ENCODE measurements at regions not wholly inside any gene's neighbourhood (a gene's known extent, or its start where the extent isn't known, plus 50 kb on each side); places are given as distances from the start of the nearest gene placed in this dataset.

GRCh38 chr4:1567519-1567807, 116.7 kb downstream of the FAM53A start:
- Histone ChIP-seq H3K9me3 (replicated peaks; ENCODE audit: control insufficient read depth, insufficient read depth, low read length) (no peaks in the 10 kb centered on the region), H3K36me3 (ENCODE audit: control insufficient read depth in 2 of 2, extremely low read depth in 1 of 2, insufficient read depth in 2 of 2, low read length in 2 of 2) (no peaks in the 10 kb centered on the region), H4K20me1 (replicated peaks; ENCODE audit: control insufficient read depth, extremely low read depth, insufficient read depth, low read length) (no peaks in the 10 kb centered on the region), H3K9me1 (replicated peaks; ENCODE audit: control insufficient read depth, extremely low read depth, insufficient read depth, low read length) (no peaks in the 10 kb centered on the region), H2AFZ (ENCODE audit: low read depth, low read length) (no peak overlapping the region), H3K4me2 (ENCODE audit: insufficient read depth, low read length) (no peak overlapping the region), H3K9ac (replicated peaks; ENCODE audit: extremely low read depth, insufficient read depth, low read length) (no peak overlapping the region), H3K27me3 (ENCODE audit: control insufficient read depth in 2 of 2, insufficient read depth in 2 of 2, low read length in 2 of 2) (no peaks in the 10 kb centered on the region), H3K4me1 (ENCODE audit: control insufficient read depth, extremely low read depth, insufficient read depth, low read length) (no peaks in the 10 kb centered on the region), H3K79me2 (ENCODE audit: control insufficient read depth, insufficient read depth, low read length) (no peaks in the 10 kb centered on the region), H3K4me3 (replicated peaks in 1 of 3; ENCODE audit: insufficient read depth in 1 of 3, low read depth in 1 of 3, low read length in 3 of 3) (no peak overlapping the region), H3K27ac (ENCODE audit: insufficient read depth, low read depth, low read length) (no peak overlapping the region)
- dilution Hi-C loops (cut with MboI; ENCODE audit: extremely low pct_ligation_motif_present, low sequenced_read_pairs) (no loop called here), intact Hi-C loops (cut with micrococcal nuclease) (no loop called here)
- no TSS peak for BruUV-seq (replicated peaks)
- CTCF ChIA-PET, result no interaction called here
- TF ChIP-seq FOS (IDR thresholded peaks at IDR 0.05; ENCODE audit: borderline replicate concordance, insufficient read depth, low read length) (no peak), CTCF (IDR thresholded peaks at IDR 0.05; ENCODE audit: extremely low read depth in 1 of 2, insufficient read depth in 1 of 2, low read depth in 1 of 2, low read length in 2 of 2) (no peak), POLR2A (IDR thresholded peaks at IDR 0.05; ENCODE audit: low read depth, low read length) (no peak), POLR2AphosphoS5 (IDR thresholded peaks at IDR 0.05; ENCODE audit: insufficient read depth, low read depth, low read length) (no peak), MAX (IDR thresholded peaks at IDR 0.05; ENCODE audit: insufficient read depth, insufficient read length) (no peak)
- POLR2A ChIA-PET, result no interaction called here
- no peak for FAIRE-seq
- no peak for DNase-seq (ENCODE audit: low read depth, low spot score)

- H3K27ac ChIP-seq (ENCODE audit: insufficient read depth, low read depth, low read length), result no peak overlapping the region
- H3K9ac ChIP-seq (replicated peaks; ENCODE audit: extremely low read depth, insufficient read depth, low read length), result no peak overlapping the region
- H3K79me2 ChIP-seq (ENCODE audit: control insufficient read depth, insufficient read depth, low read length), result no peaks in the 10 kb centered on the region
- H3K9me1 ChIP-seq (replicated peaks; ENCODE audit: control insufficient read depth, extremely low read depth, insufficient read depth, low read length), result no peaks in the 10 kb centered on the region
- no peaks in the 10 kb centered on the region for H3K9me3 ChIP-seq (replicated peaks; ENCODE audit: control insufficient read depth, insufficient read depth, low read length)
- H3K27me3 ChIP-seq (ENCODE audit: control insufficient read depth in 2 of 2, insufficient read depth in 2 of 2, low read length in 2 of 2), result no peaks in the 10 kb centered on the region
- intact Hi-C loops (cut with micrococcal nuclease) (no loop called here), dilution Hi-C loops (cut with MboI; ENCODE audit: extremely low pct_ligation_motif_present, low sequenced_read_pairs) (no loop called here)
- no peaks in the 10 kb centered on the region for H3K4me1 ChIP-seq (ENCODE audit: control insufficient read depth, extremely low read depth, insufficient read depth, low read length)
- POLR2A ChIA-PET, result no interaction called here
- DNase-seq (ENCODE audit: low read depth, low spot score) (no peak), FAIRE-seq (no peak)
- H2AFZ ChIP-seq (ENCODE audit: low read depth, low read length), result no peak overlapping the region
- H3K36me3 ChIP-seq (ENCODE audit: control insufficient read depth in 2 of 2, extremely low read depth in 1 of 2, insufficient read depth in 2 of 2, low read length in 2 of 2), result no peaks in the 10 kb centered on the region
- CTCF ChIA-PET, result no interaction called here
- no peak overlapping the region for H3K4me2 ChIP-seq (ENCODE audit: insufficient read depth, low read length)
- H3K4me3 ChIP-seq (replicated peaks in 1 of 3; ENCODE audit: insufficient read depth in 1 of 3, low read depth in 1 of 3, low read length in 3 of 3), result no peak overlapping the region
- TF ChIP-seq MYC (IDR thresholded peaks at IDR 0.05; ENCODE audit: low read depth, low read length), result no peak
- no peak for TF ChIP-seq GATA2 (IDR thresholded peaks at IDR 0.05; ENCODE audit: insufficient read depth, insufficient read length, low read depth, low read length)
- no peak for TF ChIP-seq FOS (IDR thresholded peaks at IDR 0.05; ENCODE audit: borderline replicate concordance, insufficient read depth, low read length)
- TF ChIP-seq JUN (IDR thresholded peaks at IDR 0.05; ENCODE audit: borderline replicate concordance, insufficient read depth, insufficient read length, low read depth), result no peak
- no peak for TF ChIP-seq EZH2 (IDR thresholded peaks at IDR 0.05; ENCODE audit: borderline replicate concordance, low read depth, low read length, severe bottlenecking)
- TF ChIP-seq CTCF (IDR thresholded peaks at IDR 0.05; ENCODE audit: extremely low read depth in 1 of 2, insufficient read depth in 1 of 2, low read depth in 1 of 2, low read length in 2 of 2), result no peak
- no peak for TF ChIP-seq MAX (IDR thresholded peaks at IDR 0.05; ENCODE audit: insufficient read depth, insufficient read length)
- TF ChIP-seq POLR2A (IDR thresholded peaks at IDR 0.05; ENCODE audit: low read depth, low read length), result no peak
- TF ChIP-seq POLR2AphosphoS5 (IDR thresholded peaks at IDR 0.05; ENCODE audit: insufficient read depth, low read depth, low read length), result no peak
- no peaks in the 10 kb centered on the region for H4K20me1 ChIP-seq (replicated peaks; ENCODE audit: control insufficient read depth, extremely low read depth, insufficient read depth, low read length)
- BruUV-seq (replicated peaks), result no TSS peak
Observed at GRCh38 chr4:1566838-1567518, 117.1 kb downstream of the FAM53A start.

Measured in endothelial cell of umbilical vein (primary cell).